Neural cell (in vitro differentiated cells): ENCODE measurements at regions not wholly inside any gene's neighbourhood (a gene's known extent, or its start where the extent isn't known, plus 50 kb on each side); places are given as distances from the start of the nearest gene placed in this dataset.

Experiments
- H2AFZ ChIP-seq: fragments of 200-600, 300-800 bp; sonication (generic), shearing (Covaris generic); 2 replicates; pipeline ENCODE4 v1.6.0; 2014; ENCODE audit warnings: low read depth, mild to moderate bottlenecking, antibody characterized with exemption, low read length, moderate library complexity
- H3F3A ChIP-seq: fragments of 200-600 bp; shearing (Covaris generic); 2 replicates; pipeline ENCODE4 v1.6.1; 2016; ENCODE audit warnings: mild to moderate bottlenecking, moderate library complexity, mixed read lengths, antibody characterized with exemption, low read length; ENCODE audit not compliant: insufficient read depth, poor library complexity, severe bottlenecking
- H3K27ac ChIP-seq: fragments of 200-600, 300-800 bp; sonication (generic), shearing (Covaris generic); 2 replicates; pipeline ENCODE4 v1.5.1; 2014; ENCODE audit warnings: mild to moderate bottlenecking, low read length, moderate library complexity
- H3K27me3 ChIP-seq: fragments of 300-800, 200-600 bp; sonication (generic), shearing (Covaris generic); 2 replicates; pipeline ENCODE4 v1.6.0; 2014; ENCODE audit warnings: mild to moderate bottlenecking, low read depth, low read length, moderate library complexity; ENCODE audit not compliant: insufficient read depth
- H3K36me3 ChIP-seq: fragments of 300-800, 200-600 bp; sonication (generic), shearing (Covaris generic); 2 replicates; pipeline ENCODE4 v1.5.1; 2014; ENCODE audit warnings: mild to moderate bottlenecking, antibody characterized with exemption, low read length, moderate library complexity; ENCODE audit not compliant: insufficient read depth
- H3K4me2 ChIP-seq: fragments of 300-800, 200-600 bp; sonication (generic), shearing (Covaris generic); 2 replicates; pipeline ENCODE4 v1.6.0; 2014; ENCODE audit warnings: mild to moderate bottlenecking, low read length
- H3K4me3 ChIP-seq: fragments of 300-800, 200-600 bp; sonication (generic), shearing (Covaris generic); 2 replicates; pipeline ENCODE4 v1.5.1; 2014; ENCODE audit warnings: mild to moderate bottlenecking, low read length, moderate library complexity
- H3K79me2 ChIP-seq: fragments of 200-600 bp; shearing (Covaris generic); replicated peaks from 2 replicates; pipeline ENCODE4 v1.6.0; 2014; ENCODE audit warnings: mild to moderate bottlenecking, low read length, moderate library complexity; ENCODE audit not compliant: insufficient read depth
- H3K9ac ChIP-seq: fragments of 300-800, 200-600 bp; sonication (generic), shearing (Covaris generic); 2 replicates; pipeline ENCODE4 v1.6.1; 2016; ENCODE audit warnings: mild to moderate bottlenecking, low read length, mixed read lengths
- H3K9me2 ChIP-seq: fragments of 200-600 bp; shearing (Covaris generic); 2 replicates; pipeline ENCODE4 v1.6.1; 2016; ENCODE audit warnings: mild to moderate bottlenecking, low read length, mixed read lengths; ENCODE audit not compliant: insufficient read depth
- H3K9me3 ChIP-seq: fragments of 200-600, 300-800 bp; sonication (generic), shearing (Covaris generic); 2 replicates; pipeline ENCODE4 v1.6.1; 2016; ENCODE audit warnings: mild to moderate bottlenecking, mixed run types, low read length, moderate library complexity, mixed read lengths
- H4K20me1 ChIP-seq: fragments of 200-600 bp; shearing (Covaris generic); 2 replicates; pipeline ENCODE4 v1.6.1; 2016; ENCODE audit warnings: mild to moderate bottlenecking, mixed run types; ENCODE audit not compliant: insufficient read depth
- CTCF ChIP-seq: fragments of 450-650 bp; IDR thresholded peaks from 2 replicates; pipeline ENCODE4 v1.5.1; 2014; ENCODE audit warnings: antibody characterized with exemption, mild to moderate bottlenecking, moderate library complexity; ENCODE audit not compliant: poor library complexity, severe bottlenecking
- EP300 ChIP-seq: fragments of 450-650 bp; conservative IDR thresholded peaks from 2 replicates; pipeline ENCODE4 v1.6.1; 2014; ENCODE audit warnings: antibody characterized with exemption, mild to moderate bottlenecking, moderate library complexity; ENCODE audit not compliant: poor library complexity, severe bottlenecking
- EZH2 ChIP-seq: fragments of 200-600, 300-800 bp; shearing (Covaris generic), sonication (generic); IDR thresholded peaks from 2 replicates; pipeline ENCODE4 v1.6.1; 2014; ENCODE audit warnings: antibody characterized with exemption, low read length, borderline replicate concordance, mild to moderate bottlenecking; ENCODE audit not compliant: insufficient read depth, poor library complexity, severe bottlenecking
- MXI1 ChIP-seq: fragments of 450-650 bp; conservative IDR thresholded peaks from 2 replicates; pipeline ENCODE4 v1.6.1; 2014; ENCODE audit warnings: antibody characterized with exemption, mild to moderate bottlenecking; ENCODE audit not compliant: poor library complexity, severe bottlenecking
- POLR2AphosphoS5 ChIP-seq: IDR thresholded peaks from 2 replicates; pipeline ENCODE4 v1.6.1; 2012
- RAD21 ChIP-seq: fragments of 450-650 bp; conservative IDR thresholded peaks from 2 replicates; pipeline ENCODE4 v1.6.1; 2014; ENCODE audit warnings: antibody characterized with exemption, mild to moderate bottlenecking, moderate library complexity
- REST ChIP-seq: IDR thresholded peaks from 2 replicates; pipeline ENCODE4 v1.6.1; 2012; ENCODE audit warnings: borderline replicate concordance
- SMC3 ChIP-seq: fragments of 450-650 bp; conservative IDR thresholded peaks from 2 replicates; pipeline ENCODE4 v1.6.1; 2014; ENCODE audit warnings: antibody characterized with exemption, mild to moderate bottlenecking, moderate library complexity; ENCODE audit not compliant: poor library complexity
- TAF1 ChIP-seq: IDR thresholded peaks from 2 replicates; pipeline ENCODE4 v1.6.1; 2012; ENCODE audit warnings: low read depth

GRCh38 chr10:20418286-20418685, 478.8 kb downstream of the NEBL start:
- no peak overlapping the region for H3K9ac ChIP-seq
- no peaks in the 10 kb centered on the region for H3K9me3 ChIP-seq
- H3F3A ChIP-seq = no peaks in the 10 kb centered on the region
- H3K79me2 ChIP-seq = no peaks in the 10 kb centered on the region
- H3K27ac ChIP-seq = no peak overlapping the region
- H2AFZ ChIP-seq = no peak overlapping the region
- no peaks in the 10 kb centered on the region for H4K20me1 ChIP-seq
- H3K36me3 ChIP-seq = no peaks in the 10 kb centered on the region
- no peaks in the 10 kb centered on the region for H3K27me3 ChIP-seq
- TF ChIP-seq SMC3 (no peak), POLR2AphosphoS5 (no peak), EP300 (no peak), CTCF (no peak), EZH2 (no peak), MXI1 (no peak), TAF1 (no peak), REST (no peak), RAD21 (no peak)
- no peak overlapping the region for H3K4me2 ChIP-seq
- H3K9me2 ChIP-seq = no peaks in the 10 kb centered on the region
- H3K4me3 ChIP-seq = no peak overlapping the region

- Histone ChIP-seq H3K4me3 (no peak overlapping the region), H3K4me2 (no peak overlapping the region), H3K79me2 (no peaks in the 10 kb centered on the region), H3K27ac (no peak overlapping the region), H3F3A (no peaks in the 10 kb centered on the region), H3K36me3 (no peaks in the 10 kb centered on the region), H4K20me1 (no peaks in the 10 kb centered on the region), H3K9ac (no peak overlapping the region), H3K9me3 (no peaks in the 10 kb centered on the region), H3K9me2 (no peaks in the 10 kb centered on the region), H3K27me3 (no peaks in the 10 kb centered on the region), H2AFZ (no peak overlapping the region)
- no peak for TF ChIP-seq RAD21
- TF ChIP-seq EZH2 = no peak
- no peak for TF ChIP-seq MXI1
- no peak for TF ChIP-seq CTCF
- no peak for TF ChIP-seq REST
- TF ChIP-seq POLR2AphosphoS5 = no peak
- no peak for TF ChIP-seq TAF1
- TF ChIP-seq EP300 = no peak
- no peak for TF ChIP-seq SMC3
Observed at GRCh38 chr10:20417791-20418190, 479.3 kb downstream of the NEBL start.
